ENCODE measurements at regions not wholly inside any gene's neighbourhood (a gene's known extent, or its start where the extent isn't known, plus 50 kb on each side); places are given as distances from the start of the nearest gene placed in this dataset.

- TF ChIP-seq REST (IDR thresholded peaks at IDR 0.05; ENCODE audit: borderline replicate concordance in 1 of 2, low read depth in 1 of 2, low read length in 2 of 2), result no peak
- no peak for TF ChIP-seq ATRX (CRISPR knock-in tag; IDR thresholded peaks at IDR 0.05; ENCODE audit: borderline replicate concordance)
- no peak for TF ChIP-seq TEAD3 (CRISPR knock-in tag; optimal IDR thresholded peaks at IDR 0.05; ENCODE audit: borderline replicate concordance)
- TF ChIP-seq SOX5 (CRISPR knock-in tag; IDR thresholded peaks at IDR 0.05; ENCODE audit: borderline replicate concordance), result no peak
- TF ChIP-seq HNF1B (CRISPR knock-in tag; IDR thresholded peaks at IDR 0.05), result no peak
- no peak for TF ChIP-seq FIP1L1 (IDR thresholded peaks at IDR 0.05; ENCODE audit: borderline replicate concordance, insufficient read depth, low read depth, low read length)
- no peak for TF ChIP-seq ZSCAN31 (CRISPR knock-in tag; IDR thresholded peaks at IDR 0.05; ENCODE audit: low read depth)
- TF ChIP-seq EEA1 (CRISPR knock-in tag; IDR thresholded peaks at IDR 0.05; ENCODE audit: borderline replicate concordance), result no peak
- no peak for TF ChIP-seq DPF2 (CRISPR knock-in tag; IDR thresholded peaks at IDR 0.05; ENCODE audit: borderline replicate concordance, low read depth)
- no peak for TF ChIP-seq NFIB (CRISPR knock-in tag; IDR thresholded peaks at IDR 0.05; ENCODE audit: borderline replicate concordance)
- no peak for TF ChIP-seq ZNF564 (CRISPR knock-in tag; IDR thresholded peaks at IDR 0.05)
- no peak for TF ChIP-seq EHMT2 (IDR thresholded peaks at IDR 0.05; ENCODE audit: borderline replicate concordance, low read depth, low read length)
- no peak for TF ChIP-seq GMEB2 (CRISPR knock-in tag; IDR thresholded peaks at IDR 0.05; ENCODE audit: low read depth)
- TF ChIP-seq ZNF75D (CRISPR knock-in tag; IDR thresholded peaks at IDR 0.05; ENCODE audit: borderline replicate concordance), result no peak
- no peak for TF ChIP-seq ZNF337 (CRISPR knock-in tag; IDR thresholded peaks at IDR 0.05; ENCODE audit: borderline replicate concordance, low read depth)
- TF ChIP-seq ZBTB14 (CRISPR knock-in tag; IDR thresholded peaks at IDR 0.05), result no peak
- no peak for TF ChIP-seq PRPF4 (IDR thresholded peaks at IDR 0.05; ENCODE audit: low read depth, low read length, poor library complexity, severe bottlenecking)
- TF ChIP-seq CC2D1A (CRISPR knock-in tag; IDR thresholded peaks at IDR 0.05), result no peak
- no peak for TF ChIP-seq ZIK1 (CRISPR knock-in tag; IDR thresholded peaks at IDR 0.05; ENCODE audit: borderline replicate concordance, low read depth)
- TF ChIP-seq ATF2 (CRISPR knock-in tag; IDR thresholded peaks at IDR 0.05), result no peak
Observed at GRCh38 chr9:108565651-108566378, 290.0 kb downstream of the ACTL7B start (continued).

Data from HepG2 (cell line).